GM23338 (cell line): ENCODE measurements at regions not wholly inside any gene's neighbourhood (a gene's known extent, or its start where the extent isn't known, plus 50 kb on each side); places are given as distances from the start of the nearest gene placed in this dataset.

Source experiments
- ATAC-seq: fragments of 200-7000 bp; cut with Tn5 transposase; 3 replicates; pipeline ENCODE4 v1.9.1; 2020
- DNase-seq: peaks from one replicate; pipeline ENCODE4 v3.0.0-alpha.2; 2015; ENCODE audit warnings: low spot score
- H2AFZ ChIP-seq: fragments of 200-600 bp; sonication (generic); 2 replicates; pipeline ENCODE4 v1.8.0; 2016; ENCODE audit warnings: antibody characterized with exemption, mild to moderate bottlenecking, moderate library complexity
- H3F3A ChIP-seq: fragments of 200-600 bp; sonication (generic); replicated peaks from 2 replicates; pipeline ENCODE4 v1.8.0; 2017; ENCODE audit warnings: antibody characterized with exemption, mixed run types, low read depth
- H3K27ac ChIP-seq: fragments of 200-600 bp; sonication (generic); 2 replicates; pipeline ENCODE4 v1.6.1; 2016; ENCODE audit warnings: low read depth
- H3K27me3 ChIP-seq: fragments of 200-600 bp; sonication (generic); 2 replicates; pipeline ENCODE4 v1.8.0; 2016; ENCODE audit warnings: mild to moderate bottlenecking, mixed run types, moderate library complexity; ENCODE audit not compliant: insufficient read depth
- H3K36me3 ChIP-seq: fragments of 200-600 bp; sonication (generic); 2 replicates; pipeline ENCODE4 v1.8.0; 2016; ENCODE audit warnings: mild to moderate bottlenecking; ENCODE audit not compliant: insufficient read depth
- H3K4me1 ChIP-seq: fragments of 200-600 bp; sonication (generic); 2 replicates; pipeline ENCODE4 v1.8.0; 2016; ENCODE audit warnings: mild to moderate bottlenecking, moderate library complexity; ENCODE audit not compliant: insufficient read depth
- H3K4me2 ChIP-seq: fragments of 200-600 bp; sonication (generic); 2 replicates; pipeline ENCODE4 v1.7.1; 2017; ENCODE audit warnings: mixed run types
- H3K4me3 ChIP-seq: fragments of 200-600 bp; sonication (generic); 2 replicates; pipeline ENCODE4 v1.6.1; 2016; ENCODE audit warnings: mixed run types
- H3K79me2 ChIP-seq: fragments of 200-600 bp; sonication (generic); replicated peaks from 2 replicates; pipeline ENCODE4 v1.8.0; 2017; ENCODE audit warnings: mild to moderate bottlenecking; ENCODE audit not compliant: insufficient read depth
- H3K9me2 ChIP-seq: fragments of 200-600 bp; sonication (generic); 2 replicates; pipeline ENCODE4 v1.8.0; 2017; ENCODE audit not compliant: insufficient read depth
- H4K20me1 ChIP-seq: fragments of 200-600 bp; sonication (generic); replicated peaks from 2 replicates; pipeline ENCODE4 v1.8.0; 2017; ENCODE audit warnings: mild to moderate bottlenecking; ENCODE audit not compliant: insufficient read depth
- H3K27ac Mint-ChIP-seq: 2 replicates; pipeline ENCODE4 v1.8.0; 2020; ENCODE audit warnings: inconsistent platforms, mild to moderate bottlenecking, moderate library complexity, mixed read lengths
- H3K27me3 Mint-ChIP-seq: 3 replicates; pipeline ENCODE4 v1.8.0; 2022; ENCODE audit warnings: low read depth, mild to moderate bottlenecking, moderate library complexity, mixed read lengths, inconsistent platforms; ENCODE audit not compliant: insufficient read depth, poor library complexity
- H3K36me3 Mint-ChIP-seq: 3 replicates; pipeline ENCODE4 v1.8.0; 2021; ENCODE audit warnings: low read depth, mild to moderate bottlenecking, inconsistent platforms, moderate library complexity, mixed read lengths
- H3K4me1 Mint-ChIP-seq: 3 replicates; pipeline ENCODE4 v1.8.0; 2020; ENCODE audit warnings: mild to moderate bottlenecking, inconsistent platforms, mixed read lengths
- H3K4me3 Mint-ChIP-seq: 3 replicates; pipeline ENCODE4 v1.8.0; 2021; ENCODE audit warnings: moderate library complexity, mild to moderate bottlenecking, inconsistent platforms, mixed read lengths
- H3K9me3 Mint-ChIP-seq: 3 replicates; pipeline ENCODE4 v1.8.0; 2020; ENCODE audit warnings: moderate library complexity, mild to moderate bottlenecking, inconsistent platforms, mixed read lengths
- CREB1 ChIP-seq: fragments of 250-450 bp; sonication (Bioruptor Pico); IDR thresholded peaks from 2 replicates; pipeline ENCODE4 v1.5.0; 2020; ENCODE audit warnings: low read depth, mild to moderate bottlenecking, moderate library complexity
- CTCF ChIP-seq, 2 experiments: fragments of 200-600 bp in 1 of 2; sonication (generic) in 1 of 2; conservative IDR thresholded peaks; 2 replicates each; pipeline versions ENCODE4 v1.5.1 to v1.6.1; 2016 to 2017; ENCODE audit warnings: antibody characterized with exemption in 2 of 2, low read depth in 2 of 2, mild to moderate bottlenecking in 2 of 2, moderate library complexity in 1 of 2
- ETS1 ChIP-seq: IDR thresholded peaks from 2 replicates; pipeline ENCODE4 v1.6.1; 2016; ENCODE audit warnings: antibody characterized with exemption
- EZH2 ChIP-seq: fragments of 200-600 bp; sonication (generic); IDR thresholded peaks from one replicate; pipeline ENCODE4 v1.8.0; 2017; ENCODE audit warnings: antibody characterized with exemption, mild to moderate bottlenecking, low read depth; ENCODE audit not compliant: unreplicated experiment
- EZH2phosphoT487 ChIP-seq: fragments of 200-600 bp; sonication (generic); IDR thresholded peaks from one replicate; pipeline ENCODE4 v1.8.1; 2018; ENCODE audit warnings: antibody characterized with exemption; ENCODE audit not compliant: unreplicated experiment
- JUNB ChIP-seq: IDR thresholded peaks from one replicate; pipeline ENCODE4 v1.6.1; 2016; ENCODE audit warnings: antibody characterized with exemption; ENCODE audit not compliant: unreplicated experiment
- NANOG ChIP-seq: IDR thresholded peaks from 2 replicates; pipeline ENCODE4 v1.6.1; 2016; ENCODE audit warnings: antibody characterized with exemption, borderline replicate concordance
- POLR2AphosphoS5 ChIP-seq: IDR thresholded peaks from 2 replicates; pipeline ENCODE4 v1.6.1; 2016; ENCODE audit warnings: antibody characterized with exemption, low read depth
- REST ChIP-seq: IDR thresholded peaks from one replicate; pipeline ENCODE4 v1.6.1; 2018; ENCODE audit warnings: antibody characterized with exemption; ENCODE audit not compliant: unreplicated experiment
- STAT1 ChIP-seq: IDR thresholded peaks from one replicate; pipeline ENCODE4 v1.6.1; 2016; ENCODE audit warnings: antibody characterized with exemption; ENCODE audit not compliant: unreplicated experiment
- ZNF114 ChIP-seq: fragments of 250-450 bp; sonication (Bioruptor Pico); IDR thresholded peaks from 2 replicates; pipeline ENCODE4 v1.5.0; 2020; ENCODE audit warnings: mild to moderate bottlenecking, moderate library complexity
- ZNF331 ChIP-seq: fragments of 250-450 bp; sonication (Bioruptor Pico); IDR thresholded peaks from 2 replicates; pipeline ENCODE4 v1.5.0; 2020; ENCODE audit warnings: low read depth, mild to moderate bottlenecking, moderate library complexity
- ZNF462 ChIP-seq: fragments of 250-450 bp; sonication (Bioruptor Pico); IDR thresholded peaks from 2 replicates; pipeline ENCODE4 v1.5.0; 2020; ENCODE audit warnings: mild to moderate bottlenecking, moderate library complexity

- H3K36me3 ChIP-seq, result no peaks in the 10 kb centered on the region
- H3K9me2 ChIP-seq, result no peaks in the 10 kb centered on the region
- Mint-ChIP-seq H3K27me3 (no peaks in the 10 kb centered on the region), H3K27ac (no peak overlapping the region), H3K36me3 (no peaks in the 10 kb centered on the region; the same call in 2 of the 3 replicates), H3K4me3 (no peak overlapping the region), H3K4me1 (no peaks in the 10 kb centered on the region), H3K9me3 (no peaks in the 10 kb centered on the region; the same call in 2 of the 3 replicates)
- TF ChIP-seq ZNF331 (no peak), POLR2AphosphoS5 (no peak), EZH2 (no peak), EZH2phosphoT487 (no peak), JUNB (no peak), NANOG (no peak), STAT1 (no peak), REST (no peak), CREB1 (CRISPR knock-in tag) (no peak), ZNF462 (CRISPR knock-in tag) (no peak), ETS1 (no peak), CTCF (conservative IDR thresholded peaks at IDR 0.05; ENCODE audit: low read depth in 2 of 2) (no peak), ZNF114 (CRISPR knock-in tag) (no peak)
- ATAC-seq, result no peak
- no peak overlapping the region for H3K4me2 ChIP-seq
- H3F3A ChIP-seq, result no peaks in the 10 kb centered on the region
- no peaks in the 10 kb centered on the region for H3K27me3 ChIP-seq
- no peak overlapping the region for H3K27ac ChIP-seq
- no peaks in the 10 kb centered on the region for H3K79me2 ChIP-seq
- no peaks in the 10 kb centered on the region for H4K20me1 ChIP-seq
- no peak overlapping the region for H2AFZ ChIP-seq
- no peak overlapping the region for H3K4me3 ChIP-seq
- DNase-seq, result no peak
- no peaks in the 10 kb centered on the region for H3K4me1 ChIP-seq
Measured at GRCh38 chr12:83893101-83893500, 1019.5 kb downstream of the SLC6A15 start.
